ENCODE measurements at regions not wholly inside any gene's neighbourhood (a gene's known extent, or its start where the extent isn't known, plus 50 kb on each side); places are given as distances from the start of the nearest gene placed in this dataset.
A peak's percentile ranks its signal among the peaks of the same experiment; 100 is the strongest.

- no peak for TF ChIP-seq STAT1 (IDR thresholded peaks at IDR 0.05; ENCODE audit: unreplicated experiment)
- TF ChIP-seq CREB1 (CRISPR knock-in tag; IDR thresholded peaks at IDR 0.05; ENCODE audit: low read depth) = no peak
Observed at GRCh38 chr1:187157115-187157514, 328.4 kb downstream of the PLA2G4A start (continued).

GRCh38 chr1:187157552-187157951 is 328.8 kb downstream of the PLA2G4A start:
- peaks cover 9% of the 10 kb centered on the region for H3K27me3 Mint-ChIP-seq (ENCODE audit: insufficient read depth, low read depth, poor library complexity)
- Histone ChIP-seq H3K4me1 (ENCODE audit: insufficient read depth) (no peaks in the 10 kb centered on the region), H3K9me2 (ENCODE audit: insufficient read depth) (no peaks in the 10 kb centered on the region), H3K4me3 (no peak overlapping the region), H4K20me1 (replicated peaks; ENCODE audit: insufficient read depth) (no peaks in the 10 kb centered on the region), H2AFZ (peak overlapping the region; percentile 70), H3K4me2 (no peak overlapping the region), H3F3A (replicated peaks; ENCODE audit: low read depth) (no peaks in the 10 kb centered on the region), H3K36me3 (ENCODE audit: insufficient read depth) (no peaks in the 10 kb centered on the region), H3K27me3 (ENCODE audit: insufficient read depth) (no peaks in the 10 kb centered on the region), H3K27ac (ENCODE audit: low read depth) (no peak overlapping the region), H3K79me2 (replicated peaks; ENCODE audit: insufficient read depth) (no peaks in the 10 kb centered on the region)
- no peak for TF ChIP-seq ETS1 (IDR thresholded peaks at IDR 0.05)
- no peak for TF ChIP-seq ZNF331 (CRISPR knock-in tag; IDR thresholded peaks at IDR 0.05; ENCODE audit: low read depth)
- TF ChIP-seq ZNF462 (CRISPR knock-in tag; IDR thresholded peaks at IDR 0.05) = no peak
- no peak for TF ChIP-seq ZNF114 (CRISPR knock-in tag; IDR thresholded peaks at IDR 0.05)
- TF ChIP-seq POLR2AphosphoS5 (IDR thresholded peaks at IDR 0.05; ENCODE audit: low read depth) = no peak
- no peak for TF ChIP-seq CTCF (conservative IDR thresholded peaks at IDR 0.05; ENCODE audit: low read depth in 2 of 2)
- TF ChIP-seq CREB1 (CRISPR knock-in tag; IDR thresholded peaks at IDR 0.05; ENCODE audit: low read depth) = no peak
- TF ChIP-seq REST (IDR thresholded peaks at IDR 0.05; ENCODE audit: unreplicated experiment) = no peak
- H3K4me1 Mint-ChIP-seq = peaks cover 4% of the 10 kb centered on the region; the same call in 2 of the 3 replicates
- peaks cover 10% of the 10 kb centered on the region for H3K9me3 Mint-ChIP-seq
- DNase-seq (ENCODE audit: low spot score) (peak; percentile 2), ATAC-seq (no peak; the same call in 2 of the 3 replicates)
- H3K4me3 Mint-ChIP-seq = no peak overlapping the region
- H3K27ac Mint-ChIP-seq = no peak overlapping the region
- no peaks in the 10 kb centered on the region; the same call in 2 of the 3 replicates for H3K36me3 Mint-ChIP-seq (ENCODE audit: low read depth)

Data from GM23338 (cell line).